Loucy (cell line): ENCODE measurements at regions not wholly inside any gene's neighbourhood (a gene's known extent, or its start where the extent isn't known, plus 50 kb on each side); places are given as distances from the start of the nearest gene placed in this dataset.

Source experiments
- EZH2phosphoT487 ChIP-seq: fragments of 200-600 bp; IDR thresholded peaks from 2 replicates; pipeline ENCODE4 v1.6.1; 2018; ENCODE audit warnings: antibody characterized with exemption, mild to moderate bottlenecking, moderate library complexity, borderline replicate concordance
- TF ChIP-seq, protein P1 (sequence below): fragments of 200-600 bp; sonication (generic); conservative IDR thresholded peaks from 2 replicates; pipeline ENCODE4 v1.5.1; 2014; ENCODE audit warnings: mild to moderate bottlenecking, antibody characterized with exemption, low read length

DNA sequence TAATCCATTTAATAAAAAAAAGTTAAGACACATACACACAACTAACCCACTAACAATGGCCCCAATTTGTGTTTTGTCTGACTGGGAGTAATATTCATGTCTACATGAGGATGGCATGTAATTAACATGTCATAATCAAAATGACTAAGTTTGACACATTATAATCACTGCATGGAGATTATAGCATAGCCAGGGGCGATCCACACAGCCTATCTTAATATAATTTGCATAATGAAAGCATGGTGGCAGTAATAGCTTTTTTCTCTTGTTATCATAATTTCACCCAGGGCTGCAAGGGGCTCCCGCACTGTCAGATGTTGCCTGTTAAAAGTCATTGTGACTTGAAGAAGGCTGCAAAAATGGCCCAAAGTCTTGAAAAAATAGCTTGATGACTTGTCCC is 243.7 kb downstream of the SMAD2 start:
- TF ChIP-seq, protein P1, sequence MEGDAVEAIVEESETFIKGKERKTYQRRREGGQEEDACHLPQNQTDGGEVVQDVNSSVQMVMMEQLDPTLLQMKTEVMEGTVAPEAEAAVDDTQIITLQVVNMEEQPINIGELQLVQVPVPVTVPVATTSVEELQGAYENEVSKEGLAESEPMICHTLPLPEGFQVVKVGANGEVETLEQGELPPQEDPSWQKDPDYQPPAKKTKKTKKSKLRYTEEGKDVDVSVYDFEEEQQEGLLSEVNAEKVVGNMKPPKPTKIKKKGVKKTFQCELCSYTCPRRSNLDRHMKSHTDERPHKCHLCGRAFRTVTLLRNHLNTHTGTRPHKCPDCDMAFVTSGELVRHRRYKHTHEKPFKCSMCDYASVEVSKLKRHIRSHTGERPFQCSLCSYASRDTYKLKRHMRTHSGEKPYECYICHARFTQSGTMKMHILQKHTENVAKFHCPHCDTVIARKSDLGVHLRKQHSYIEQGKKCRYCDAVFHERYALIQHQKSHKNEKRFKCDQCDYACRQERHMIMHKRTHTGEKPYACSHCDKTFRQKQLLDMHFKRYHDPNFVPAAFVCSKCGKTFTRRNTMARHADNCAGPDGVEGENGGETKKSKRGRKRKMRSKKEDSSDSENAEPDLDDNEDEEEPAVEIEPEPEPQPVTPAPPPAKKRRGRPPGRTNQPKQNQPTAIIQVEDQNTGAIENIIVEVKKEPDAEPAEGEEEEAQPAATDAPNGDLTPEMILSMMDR, result no peak
- TF ChIP-seq EZH2phosphoT487, result no peak
